Ovary (tissue), 3 donors: ENCODE measurements at regions not wholly inside any gene's neighbourhood (a gene's known extent, or its start where the extent isn't known, plus 50 kb on each side); places are given as distances from the start of the nearest gene placed in this dataset.

Experiments used
- POLR2A ChIP-seq: fragments of 450-650 bp; IDR thresholded peaks from one replicate; pipeline ENCODE4 v1.6.1; 2017; ENCODE audit warnings: antibody characterized with exemption, mild to moderate bottlenecking, moderate library complexity
- TF ChIP-seq, protein P1 (sequence below), 3 donors: fragments of 450-650 bp in 2 of 3; fragments of 200-600 bp in 1 of 3; IDR thresholded peaks; one replicate each; pipeline versions ENCODE4 v1.5.1 to v1.8.0; 2016 to 2022; ENCODE audit warnings: antibody characterized with exemption in 3 of 3, mild to moderate bottlenecking in 1 of 3
- donor health status: DM: no; HTN: no; CAD: no.

DNA sequence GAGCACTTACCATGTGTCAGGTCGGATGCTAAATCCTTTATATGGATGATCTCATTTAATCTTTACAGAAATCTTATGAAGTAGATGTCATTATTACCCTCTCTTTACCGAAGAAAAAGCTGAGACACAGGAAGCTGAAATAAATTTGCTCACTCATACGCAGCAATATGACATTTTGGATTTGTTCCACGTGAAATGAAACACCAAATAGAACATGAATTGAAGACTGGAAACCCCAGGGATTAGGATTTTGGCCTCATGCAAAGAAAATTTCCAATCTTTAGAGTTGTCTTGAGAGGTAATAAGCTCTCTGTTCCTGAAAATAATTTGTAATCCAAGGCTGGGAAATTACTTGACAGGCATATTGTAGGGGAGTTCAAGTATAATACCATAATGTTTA lies 354.4 kb upstream of the CLNK start:
- TF ChIP-seq, protein P1, sequence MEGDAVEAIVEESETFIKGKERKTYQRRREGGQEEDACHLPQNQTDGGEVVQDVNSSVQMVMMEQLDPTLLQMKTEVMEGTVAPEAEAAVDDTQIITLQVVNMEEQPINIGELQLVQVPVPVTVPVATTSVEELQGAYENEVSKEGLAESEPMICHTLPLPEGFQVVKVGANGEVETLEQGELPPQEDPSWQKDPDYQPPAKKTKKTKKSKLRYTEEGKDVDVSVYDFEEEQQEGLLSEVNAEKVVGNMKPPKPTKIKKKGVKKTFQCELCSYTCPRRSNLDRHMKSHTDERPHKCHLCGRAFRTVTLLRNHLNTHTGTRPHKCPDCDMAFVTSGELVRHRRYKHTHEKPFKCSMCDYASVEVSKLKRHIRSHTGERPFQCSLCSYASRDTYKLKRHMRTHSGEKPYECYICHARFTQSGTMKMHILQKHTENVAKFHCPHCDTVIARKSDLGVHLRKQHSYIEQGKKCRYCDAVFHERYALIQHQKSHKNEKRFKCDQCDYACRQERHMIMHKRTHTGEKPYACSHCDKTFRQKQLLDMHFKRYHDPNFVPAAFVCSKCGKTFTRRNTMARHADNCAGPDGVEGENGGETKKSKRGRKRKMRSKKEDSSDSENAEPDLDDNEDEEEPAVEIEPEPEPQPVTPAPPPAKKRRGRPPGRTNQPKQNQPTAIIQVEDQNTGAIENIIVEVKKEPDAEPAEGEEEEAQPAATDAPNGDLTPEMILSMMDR (IDR thresholded peaks at IDR 0.05) = no peak
- no peak for TF ChIP-seq POLR2A
